OCI-LY1 (cell line): ENCODE measurements at regions not wholly inside any gene's neighbourhood (a gene's known extent, or its start where the extent isn't known, plus 50 kb on each side); places are given as distances from the start of the nearest gene placed in this dataset.
"Not testable (repeated sequence)": the region's sequence is repeated elsewhere in the genome, so short reads cannot be mapped to it uniquely, and the experiment has no call there.

Experiments
- EZH2 ChIP-seq: fragments of 200-600 bp; sonication (generic), shearing (Covaris generic); IDR thresholded peaks from 2 replicates; pipeline ENCODE4 v1.8.0; 2017; ENCODE audit warnings: borderline replicate concordance, mixed run types, mild to moderate bottlenecking, antibody characterized with exemption, low read length, moderate library complexity, mixed read lengths
- TF ChIP-seq, protein P1 (sequence below): fragments of 200-600 bp; sonication (generic), shearing (Covaris generic); IDR thresholded peaks from 2 replicates; pipeline ENCODE4 v1.5.1; 2017; ENCODE audit warnings: mild to moderate bottlenecking, antibody characterized with exemption, low read length, moderate library complexity, mixed read lengths

DNA sequence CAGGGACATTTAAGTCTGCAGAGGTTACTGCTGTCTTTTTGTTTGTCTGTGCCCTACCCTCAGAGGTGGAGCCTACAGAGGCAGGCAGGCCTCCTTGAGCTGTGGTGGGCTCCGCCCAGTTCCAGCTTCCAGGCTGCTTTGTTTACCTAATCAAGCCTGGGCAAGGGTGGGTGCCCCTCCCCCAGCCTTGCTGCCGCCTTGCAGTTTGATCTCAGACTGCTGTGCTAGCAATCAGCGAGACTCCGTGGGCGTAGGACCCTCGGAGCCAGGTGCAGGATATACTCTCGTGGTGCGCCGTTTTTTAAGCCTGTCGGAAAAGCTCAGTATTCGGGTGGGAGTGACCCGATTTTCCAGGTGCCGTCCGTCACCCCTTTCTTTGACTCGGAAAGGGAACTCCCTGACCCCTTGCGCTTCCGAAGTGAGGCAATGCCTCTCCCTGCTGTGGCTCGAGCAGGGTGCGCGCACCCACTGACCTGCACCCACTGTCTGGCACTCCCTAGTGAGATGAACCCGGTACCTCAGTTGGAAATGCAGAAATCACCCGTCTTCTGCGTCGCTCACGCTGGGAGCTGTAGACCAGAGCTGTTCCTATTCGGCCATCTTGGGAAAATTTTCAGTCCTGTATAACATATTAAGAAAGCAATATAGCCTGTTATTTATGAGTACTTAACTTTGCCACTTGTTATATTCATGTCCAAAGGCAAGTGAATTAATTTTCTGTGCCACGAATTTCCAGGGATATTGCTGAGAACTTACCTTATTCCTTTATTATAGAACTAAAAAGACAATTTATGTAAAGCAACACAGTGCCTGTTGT lies 485.1 kb upstream of the GRIN3A start:
- not testable (repeated sequence) for TF ChIP-seq EZH2
- TF ChIP-seq, protein P1, sequence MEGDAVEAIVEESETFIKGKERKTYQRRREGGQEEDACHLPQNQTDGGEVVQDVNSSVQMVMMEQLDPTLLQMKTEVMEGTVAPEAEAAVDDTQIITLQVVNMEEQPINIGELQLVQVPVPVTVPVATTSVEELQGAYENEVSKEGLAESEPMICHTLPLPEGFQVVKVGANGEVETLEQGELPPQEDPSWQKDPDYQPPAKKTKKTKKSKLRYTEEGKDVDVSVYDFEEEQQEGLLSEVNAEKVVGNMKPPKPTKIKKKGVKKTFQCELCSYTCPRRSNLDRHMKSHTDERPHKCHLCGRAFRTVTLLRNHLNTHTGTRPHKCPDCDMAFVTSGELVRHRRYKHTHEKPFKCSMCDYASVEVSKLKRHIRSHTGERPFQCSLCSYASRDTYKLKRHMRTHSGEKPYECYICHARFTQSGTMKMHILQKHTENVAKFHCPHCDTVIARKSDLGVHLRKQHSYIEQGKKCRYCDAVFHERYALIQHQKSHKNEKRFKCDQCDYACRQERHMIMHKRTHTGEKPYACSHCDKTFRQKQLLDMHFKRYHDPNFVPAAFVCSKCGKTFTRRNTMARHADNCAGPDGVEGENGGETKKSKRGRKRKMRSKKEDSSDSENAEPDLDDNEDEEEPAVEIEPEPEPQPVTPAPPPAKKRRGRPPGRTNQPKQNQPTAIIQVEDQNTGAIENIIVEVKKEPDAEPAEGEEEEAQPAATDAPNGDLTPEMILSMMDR, result not testable (repeated sequence)
